ENCODE measurements at regions not wholly inside any gene's neighbourhood (a gene's known extent, or its start where the extent isn't known, plus 50 kb on each side); places are given as distances from the start of the nearest gene placed in this dataset.
A peak's percentile ranks its signal among the peaks of the same experiment; 100 is the strongest.

DNA sequence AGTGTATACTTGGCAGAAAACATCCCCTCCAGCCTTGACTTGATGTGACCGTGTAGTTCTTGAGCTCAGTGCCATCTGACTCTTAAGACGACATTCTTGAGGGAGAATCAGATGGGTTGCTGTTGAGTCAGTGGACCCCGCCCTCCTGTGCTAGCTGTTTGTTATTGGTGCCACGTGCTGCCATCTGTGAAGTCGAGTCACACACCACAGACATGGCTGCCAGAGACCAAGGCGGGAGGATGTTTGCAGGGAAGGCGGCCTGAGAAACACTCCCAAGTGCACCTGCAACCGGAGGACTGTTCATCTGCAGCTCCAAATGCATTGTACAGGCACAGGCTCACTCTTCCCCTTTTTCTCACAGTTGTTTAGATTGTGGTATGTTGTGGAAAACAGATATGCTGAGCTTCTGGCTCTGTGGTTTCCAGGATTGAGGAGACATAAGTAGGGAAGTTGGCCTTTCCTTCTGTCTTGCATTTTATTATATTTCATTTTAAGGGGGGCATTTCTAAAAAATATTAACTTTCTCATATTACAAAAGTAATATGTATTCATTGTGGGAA is 345.3 kb upstream of the ZFP64 start:
- TF ChIP-seq FOS (IDR thresholded peaks at IDR 0.05; ENCODE audit: low read depth, low read length) (no peak), SMC3 (IDR thresholded peaks at IDR 0.05; ENCODE audit: low read depth, low read length) (no peak), MAFK (IDR thresholded peaks at IDR 0.05; ENCODE audit: low read depth, low read length) (no peak), MAZ (IDR thresholded peaks at IDR 0.05; ENCODE audit: borderline replicate concordance, low read depth, low read length) (no peak), MXI1 (IDR thresholded peaks at IDR 0.05; ENCODE audit: borderline replicate concordance, low read depth, low read length) (no peak), BHLHE40 (IDR thresholded peaks at IDR 0.05; ENCODE audit: low read depth, low read length) (no peak), RCOR1 (IDR thresholded peaks at IDR 0.05; ENCODE audit: insufficient replicate concordance, low read length) (no peak), RFX5 (IDR thresholded peaks at IDR 0.05; ENCODE audit: low read depth, low read length) (no peak), USF2 (IDR thresholded peaks at IDR 0.05; ENCODE audit: low read depth, low read length) (no peak), NFE2L2 (IDR thresholded peaks at IDR 0.05; ENCODE audit: low read depth, low read length) (no peak), RAD21 (IDR thresholded peaks at IDR 0.05; ENCODE audit: low read length) (no peak), POLR2A (IDR thresholded peaks at IDR 0.05; ENCODE audit: low read depth, low read length) (no peak), CEBPB (IDR thresholded peaks at IDR 0.05; ENCODE audit: low read depth, low read length) (no peak), CHD1 (IDR thresholded peaks at IDR 0.05; ENCODE audit: low read depth, low read length) (no peak)
- TF ChIP-seq, protein P1, sequence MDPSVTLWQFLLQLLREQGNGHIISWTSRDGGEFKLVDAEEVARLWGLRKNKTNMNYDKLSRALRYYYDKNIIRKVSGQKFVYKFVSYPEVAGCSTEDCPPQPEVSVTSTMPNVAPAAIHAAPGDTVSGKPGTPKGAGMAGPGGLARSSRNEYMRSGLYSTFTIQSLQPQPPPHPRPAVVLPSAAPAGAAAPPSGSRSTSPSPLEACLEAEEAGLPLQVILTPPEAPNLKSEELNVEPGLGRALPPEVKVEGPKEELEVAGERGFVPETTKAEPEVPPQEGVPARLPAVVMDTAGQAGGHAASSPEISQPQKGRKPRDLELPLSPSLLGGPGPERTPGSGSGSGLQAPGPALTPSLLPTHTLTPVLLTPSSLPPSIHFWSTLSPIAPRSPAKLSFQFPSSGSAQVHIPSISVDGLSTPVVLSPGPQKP (IDR thresholded peaks at IDR 0.05; ENCODE audit: borderline replicate concordance, low read depth, low read length), result no peak
- TF ChIP-seq, protein P2, sequence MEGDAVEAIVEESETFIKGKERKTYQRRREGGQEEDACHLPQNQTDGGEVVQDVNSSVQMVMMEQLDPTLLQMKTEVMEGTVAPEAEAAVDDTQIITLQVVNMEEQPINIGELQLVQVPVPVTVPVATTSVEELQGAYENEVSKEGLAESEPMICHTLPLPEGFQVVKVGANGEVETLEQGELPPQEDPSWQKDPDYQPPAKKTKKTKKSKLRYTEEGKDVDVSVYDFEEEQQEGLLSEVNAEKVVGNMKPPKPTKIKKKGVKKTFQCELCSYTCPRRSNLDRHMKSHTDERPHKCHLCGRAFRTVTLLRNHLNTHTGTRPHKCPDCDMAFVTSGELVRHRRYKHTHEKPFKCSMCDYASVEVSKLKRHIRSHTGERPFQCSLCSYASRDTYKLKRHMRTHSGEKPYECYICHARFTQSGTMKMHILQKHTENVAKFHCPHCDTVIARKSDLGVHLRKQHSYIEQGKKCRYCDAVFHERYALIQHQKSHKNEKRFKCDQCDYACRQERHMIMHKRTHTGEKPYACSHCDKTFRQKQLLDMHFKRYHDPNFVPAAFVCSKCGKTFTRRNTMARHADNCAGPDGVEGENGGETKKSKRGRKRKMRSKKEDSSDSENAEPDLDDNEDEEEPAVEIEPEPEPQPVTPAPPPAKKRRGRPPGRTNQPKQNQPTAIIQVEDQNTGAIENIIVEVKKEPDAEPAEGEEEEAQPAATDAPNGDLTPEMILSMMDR (conservative IDR thresholded peaks at IDR 0.05; ENCODE audit: low read depth, low read length), result no peak
- H3K56ac ChIP-seq (ENCODE audit: extremely low read depth, insufficient read depth, low read length), result no peak overlapping the region
- no peaks in the 10 kb centered on the region for H3K9me1 ChIP-seq (ENCODE audit: insufficient read depth, low read length)
- peaks cover 4% of the 10 kb centered on the region for H3K27me3 ChIP-seq (ENCODE audit: control insufficient read depth, insufficient read depth, low read length)
- H3K4me3 ChIP-seq (ENCODE audit: insufficient read depth, low read depth, low read length), result no peak overlapping the region
- no peak overlapping the region for H2AK9ac ChIP-seq (replicated peaks; ENCODE audit: low read depth, low read length, poor library complexity)
- intact Hi-C loops (cut with micrococcal nuclease) (no loop called here), in situ Hi-C loops (cut with MboI; ENCODE audit: low sequenced_read_pairs) (no loop called here), dilution Hi-C loops (cut with HindIII; ENCODE audit: low sequenced_read_pairs, unreplicated experiment) (no loop called here)
- no peak overlapping the region for H3K4ac ChIP-seq (ENCODE audit: low read depth, low read length)
- no peak overlapping the region for H4K91ac ChIP-seq (ENCODE audit: insufficient read depth, low read depth, low read length)
- H4K8ac ChIP-seq (ENCODE audit: low read depth in 2 of 2, low read length in 2 of 2), result no peak overlapping the region
- POLR2A ChIA-PET (ENCODE audit: unreplicated experiment), result interaction anchor here (0.6 kb wide), 1 partner anchor 20 kb away, joined by 3 read pairs; no protein-coding TSS in a partner anchor
- no peaks in the 10 kb centered on the region for H3K79me1 ChIP-seq (ENCODE audit: low read depth in 1 of 2, low read length in 2 of 2)
- CTCF ChIA-PET, result interaction anchor here (0.6 kb wide), 1 partner anchor 27 kb away, joined by 3 read pairs; no protein-coding TSS in a partner anchor
- H3K4me2 ChIP-seq (ENCODE audit: low read depth, low read length), result no peak overlapping the region
- DNase-seq (peak; percentile 17), ATAC-seq (ENCODE audit: low read depth) (0 out of 2 replicates have a peak, but pooled peaks have one; percentile 29)
- 0 out of 2 replicates have a peak, but pooled peaks cover 2% of the 10 kb centered on the region for H3K4me1 ChIP-seq (ENCODE audit: control insufficient read depth, insufficient read depth, low read length)
- H4K20me1 ChIP-seq (ENCODE audit: insufficient read depth, low read length), result no peaks in the 10 kb centered on the region
- H3K9me3 ChIP-seq (ENCODE audit: control insufficient read depth, insufficient read depth, low read length), result no peaks in the 10 kb centered on the region; the same call in 1 of the 2 replicates
- H3K14ac ChIP-seq (replicated peaks; ENCODE audit: low read depth, low read length), result no peak overlapping the region
- H2BK5ac ChIP-seq (ENCODE audit: low read depth, low read length, poor library complexity, severe bottlenecking), result no peak overlapping the region
- H3K36me3 ChIP-seq (ENCODE audit: control insufficient read depth, insufficient read depth, low read length), result no peaks in the 10 kb centered on the region
- no peak overlapping the region for H3K18ac ChIP-seq (ENCODE audit: low read depth, low read length)
- no peak overlapping the region for H3K9ac ChIP-seq (ENCODE audit: low read depth, low read length)
- H2AFZ ChIP-seq (replicated peaks; ENCODE audit: low read length, poor library complexity), result no peak overlapping the region
- no peak overlapping the region for H3K27ac ChIP-seq (ENCODE audit: insufficient read depth, low read length)
- no peak overlapping the region for H3K23ac ChIP-seq (ENCODE audit: low read depth, low read length)
- H2BK120ac ChIP-seq (ENCODE audit: low read depth, low read length), result no peak overlapping the region
- no peak overlapping the region for H4K5ac ChIP-seq (ENCODE audit: low read depth, low read length)
- no peak overlapping the region for H2BK20ac ChIP-seq (ENCODE audit: low read depth, low read length)
- 83% methylated on average over 2 of the region's 8 CpGs; no CpG with 5 or more reads in 1 of the 2 experiments for WGBS, 2 experiments (ENCODE audit: extremely low coverage in 2 of 2, insufficient read length in 1 of 2)
- no peak overlapping the region for H2BK15ac ChIP-seq (ENCODE audit: low read depth, low read length)
- no TSS peak for BruUV-seq (replicated peaks)
- no peak overlapping the region; the same call in 1 of the 2 replicates for H2AK5ac ChIP-seq (ENCODE audit: low read depth, low read length)

Data from IMR-90 (cell line).